Brain microvascular endothelial cell (primary cell): ENCODE measurements at regions not wholly inside any gene's neighbourhood (a gene's known extent, or its start where the extent isn't known, plus 50 kb on each side); places are given as distances from the start of the nearest gene placed in this dataset.
A peak's percentile ranks its signal among the peaks of the same experiment; 100 is the strongest.

ENCODE experiments used
- DNase-seq: peaks from one replicate; pipeline ENCODE4 v3.0.0-alpha.2; 2020
- H3K27ac ChIP-seq: fragments of 250-450 bp; sonication (Bioruptor Pico); 2 replicates; pipeline ENCODE4 v1.5.1; 2020; ENCODE audit warnings: mild to moderate bottlenecking, moderate library complexity
- H3K27me3 ChIP-seq: fragments of 250-450 bp; sonication (Bioruptor Pico); replicated peaks from 2 replicates; pipeline ENCODE4 v1.5.1; 2020; ENCODE audit warnings: mild to moderate bottlenecking
- H3K36me3 ChIP-seq: fragments of 250-450 bp; sonication (Bioruptor Pico); replicated peaks from 2 replicates; pipeline ENCODE4 v1.5.1; 2020; ENCODE audit warnings: mild to moderate bottlenecking
- H3K4me3 ChIP-seq: 2 replicates; pipeline ENCODE4 v1.5.1; 2011; ENCODE audit warnings: low read depth, mild to moderate bottlenecking, control low read depth, low read length, moderate library complexity
- in situ Hi-C: cut with HindIII; loops from 2 replicates; pipeline ENCODE4 v1.10.0; 2017; ENCODE audit warnings: low sequenced_read_pairs, low pct_ligation_motif_present
- TF ChIP-seq, protein P1 (sequence below): IDR thresholded peaks from 2 replicates; pipeline ENCODE4 v1.5.1; 2011; ENCODE audit warnings: low read depth, mild to moderate bottlenecking, moderate library complexity, low read length, control low read depth, inconsistent platforms; ENCODE audit errors: missing control alignments

GRCh38 chr9:82331079-82331478, 342.5 kb downstream of the SPATA31D1 start:
- H3K27me3 ChIP-seq = no peaks in the 10 kb centered on the region
- H3K36me3 ChIP-seq = no peaks in the 10 kb centered on the region
- in situ Hi-C loops = no loop called here
- TF ChIP-seq, protein P1, sequence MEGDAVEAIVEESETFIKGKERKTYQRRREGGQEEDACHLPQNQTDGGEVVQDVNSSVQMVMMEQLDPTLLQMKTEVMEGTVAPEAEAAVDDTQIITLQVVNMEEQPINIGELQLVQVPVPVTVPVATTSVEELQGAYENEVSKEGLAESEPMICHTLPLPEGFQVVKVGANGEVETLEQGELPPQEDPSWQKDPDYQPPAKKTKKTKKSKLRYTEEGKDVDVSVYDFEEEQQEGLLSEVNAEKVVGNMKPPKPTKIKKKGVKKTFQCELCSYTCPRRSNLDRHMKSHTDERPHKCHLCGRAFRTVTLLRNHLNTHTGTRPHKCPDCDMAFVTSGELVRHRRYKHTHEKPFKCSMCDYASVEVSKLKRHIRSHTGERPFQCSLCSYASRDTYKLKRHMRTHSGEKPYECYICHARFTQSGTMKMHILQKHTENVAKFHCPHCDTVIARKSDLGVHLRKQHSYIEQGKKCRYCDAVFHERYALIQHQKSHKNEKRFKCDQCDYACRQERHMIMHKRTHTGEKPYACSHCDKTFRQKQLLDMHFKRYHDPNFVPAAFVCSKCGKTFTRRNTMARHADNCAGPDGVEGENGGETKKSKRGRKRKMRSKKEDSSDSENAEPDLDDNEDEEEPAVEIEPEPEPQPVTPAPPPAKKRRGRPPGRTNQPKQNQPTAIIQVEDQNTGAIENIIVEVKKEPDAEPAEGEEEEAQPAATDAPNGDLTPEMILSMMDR = no peak
- no peak overlapping the region for H3K27ac ChIP-seq
- DNase-seq = no peak
- no peak overlapping the region for H3K4me3 ChIP-seq

- H3K36me3 ChIP-seq = no peaks in the 10 kb centered on the region
- peak overlapping the region; percentile 33 for H3K27ac ChIP-seq
- TF ChIP-seq, protein P1 = no peak
- in situ Hi-C loops = no loop called here
- H3K27me3 ChIP-seq = no peaks in the 10 kb centered on the region
- no peak overlapping the region for H3K4me3 ChIP-seq
- peak; percentile 61 for DNase-seq
Measured at GRCh38 chr9:82332018-82332773, 343.6 kb downstream of the SPATA31D1 start.

DNA sequence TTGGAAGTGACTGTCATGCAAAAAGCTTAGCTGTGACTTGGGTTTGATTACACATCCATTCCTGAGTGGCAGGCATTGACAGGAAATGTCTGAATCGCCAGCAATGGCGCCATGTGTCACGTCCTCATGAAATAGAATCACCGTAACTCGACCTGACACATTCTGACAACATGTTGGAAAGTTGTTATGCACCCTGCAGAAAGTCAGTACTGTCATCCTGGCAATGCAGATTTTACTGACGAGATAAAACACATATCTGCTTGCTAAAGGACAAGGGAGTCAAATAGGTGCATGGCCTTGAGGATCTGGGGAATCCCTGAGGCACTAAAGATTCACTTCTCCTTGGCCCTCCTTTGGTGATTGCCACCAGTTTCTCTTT, 344.2 kb downstream of the SPATA31D1 start:
- no peak for DNase-seq
- Histone ChIP-seq H3K4me3 (no peak overlapping the region), H3K36me3 (no peaks in the 10 kb centered on the region), H3K27me3 (no peaks in the 10 kb centered on the region), H3K27ac (peak overlapping the region; percentile 29)
- in situ Hi-C loops = no loop called here
- TF ChIP-seq, protein P1 = no peak

GRCh38 chr9:82333671-82334070, 345.1 kb downstream of the SPATA31D1 start:
- no peaks in the 10 kb centered on the region for H3K27me3 ChIP-seq
- no peak overlapping the region for H3K27ac ChIP-seq
- TF ChIP-seq, protein P1 = no peak
- no peak overlapping the region for H3K4me3 ChIP-seq
- DNase-seq = no peak
- H3K36me3 ChIP-seq = no peaks in the 10 kb centered on the region
- in situ Hi-C loops = no loop called here

DNA sequence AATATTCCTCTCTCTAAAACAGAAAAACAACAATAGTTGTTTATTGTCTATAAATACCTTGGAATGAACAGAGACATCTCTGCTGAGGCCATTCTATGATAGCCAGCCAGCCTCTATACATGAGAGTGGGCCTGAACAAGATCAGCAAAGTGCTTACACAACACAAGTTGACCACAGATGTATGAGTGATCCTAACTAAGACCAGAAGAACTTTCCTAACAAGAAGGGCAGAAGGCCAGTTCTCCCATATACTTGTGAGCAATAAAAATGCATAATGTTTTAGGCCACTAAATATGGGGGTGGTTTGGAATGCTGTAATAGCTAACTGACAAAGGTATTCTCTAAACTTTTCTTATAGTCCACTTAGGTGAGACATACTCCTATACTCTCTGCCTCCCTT, 345.7 kb downstream of the SPATA31D1 start:
- TF ChIP-seq, protein P1 = no peak
- no peaks in the 10 kb centered on the region for H3K36me3 ChIP-seq
- no peak overlapping the region for H3K4me3 ChIP-seq
- no peak for DNase-seq
- in situ Hi-C loops = no loop called here
- H3K27ac ChIP-seq = no peak overlapping the region
- H3K27me3 ChIP-seq = no peaks in the 10 kb centered on the region

GRCh38 chr9:82337351-82337750, 348.8 kb downstream of the SPATA31D1 start:
- no peaks in the 10 kb centered on the region for H3K36me3 ChIP-seq
- no peaks in the 10 kb centered on the region for H3K27me3 ChIP-seq
- in situ Hi-C loops = no loop called here
- H3K27ac ChIP-seq = no peak overlapping the region
- no peak for DNase-seq
- no peak overlapping the region for H3K4me3 ChIP-seq
- TF ChIP-seq, protein P1 = no peak
